Liver (tissue), 8 donors: ENCODE measurements at regions not wholly inside any gene's neighbourhood (a gene's known extent, or its start where the extent isn't known, plus 50 kb on each side); places are given as distances from the start of the nearest gene placed in this dataset.

ENCODE experiments used
- DNase-seq: peaks from one replicate; pipeline ENCODE4 v3.0.0-alpha.2; 2017; ENCODE audit warnings: low spot score
- H3K27ac ChIP-seq, 2 donors: one replicate each; pipeline ENCODE4 v1.7.0; 2013; ENCODE audit warnings: inconsistent platforms in 2 of 2, low read length in 2 of 2, control low read depth in 1 of 2, low read depth in 1 of 2, mild to moderate bottlenecking in 1 of 2
- H3K27me3 ChIP-seq, 4 donors: one replicate each; pipeline versions ENCODE4 v1.6.1 to v1.7.0; 2013; ENCODE audit warnings: low read length in 3 of 4, inconsistent platforms in 1 of 4, mild to moderate bottlenecking in 1 of 4, moderate library complexity in 1 of 4; ENCODE audit not compliant: control insufficient read depth in 4 of 4, insufficient read depth in 4 of 4
- H3K36me3 ChIP-seq, 4 donors: one replicate each; pipeline versions ENCODE4 v1.6.1 to v1.7.0; 2013; ENCODE audit warnings: low read length in 3 of 4, mild to moderate bottlenecking in 3 of 4, low read depth in 1 of 4, moderate library complexity in 1 of 4; ENCODE audit not compliant: control insufficient read depth in 4 of 4, insufficient read depth in 3 of 4
- H3K4me1 ChIP-seq, 4 donors: one replicate each; pipeline versions ENCODE4 v1.6.1 to v1.7.0; 2013; ENCODE audit warnings: low read length in 3 of 4, mild to moderate bottlenecking in 3 of 4, moderate library complexity in 1 of 4; ENCODE audit not compliant: control insufficient read depth in 4 of 4, insufficient read depth in 4 of 4
- H3K4me3 ChIP-seq, 3 donors: one replicate each; pipeline versions ENCODE4 v1.6.1 to v1.7.0; 2013; ENCODE audit warnings: low read length in 3 of 3, control low read depth in 1 of 3, low read depth in 1 of 3, mild to moderate bottlenecking in 1 of 3
- H3K9ac ChIP-seq, 2 donors: one replicate each; pipeline ENCODE4 v1.7.0; 2013; ENCODE audit warnings: low read length in 2 of 2, mild to moderate bottlenecking in 2 of 2, moderate library complexity in 2 of 2, control low read depth in 1 of 2, low read depth in 1 of 2
- H3K9me3 ChIP-seq, 4 donors: one replicate each; pipeline versions ENCODE4 v1.6.1 to v1.7.0; 2013; ENCODE audit warnings: low read length in 3 of 4; ENCODE audit not compliant: control insufficient read depth in 4 of 4
- CTCF ChIP-seq: fragments of 150-350 bp; IDR thresholded peaks from 2 replicates; pipeline ENCODE4 v1.5.1; 2017; ENCODE audit warnings: improper control_type of control experiment, low read depth, low read length; ENCODE audit not compliant: missing input control
- EGR1 ChIP-seq, 2 donors: IDR thresholded peaks; 2 replicates each; pipeline ENCODE4 v1.6.1; 2016 to 2018; ENCODE audit warnings: antibody characterized with exemption in 2 of 2, low read depth in 2 of 2
- FOXA1 ChIP-seq: IDR thresholded peaks from 2 replicates; pipeline ENCODE4 v1.6.1; 2016; ENCODE audit warnings: antibody characterized with exemption
- FOXA2 ChIP-seq: IDR thresholded peaks from 2 replicates; pipeline ENCODE4 v1.6.1; 2016; ENCODE audit warnings: antibody characterized with exemption
- GABPA ChIP-seq, 2 donors: IDR thresholded peaks in 1 of 2; conservative IDR thresholded peaks in 1 of 2; 2 replicates each; pipeline ENCODE4 v1.6.1; 2016; ENCODE audit warnings: antibody characterized with exemption in 2 of 2, mild to moderate bottlenecking in 1 of 2, moderate library complexity in 1 of 2
- HNF4A ChIP-seq, 2 donors: conservative IDR thresholded peaks; 2 replicates each; pipeline ENCODE4 v1.6.1; 2016; ENCODE audit warnings: antibody characterized with exemption in 2 of 2, mild to moderate bottlenecking in 2 of 2
- HNF4G ChIP-seq: IDR thresholded peaks from 2 replicates; pipeline ENCODE4 v1.6.1; 2016; ENCODE audit warnings: antibody characterized with exemption
- JUND ChIP-seq, 2 donors: IDR thresholded peaks; 2 replicates each; pipeline ENCODE4 v1.6.1; 2016; ENCODE audit warnings: antibody characterized with exemption in 2 of 2
- MAX ChIP-seq: IDR thresholded peaks from 2 replicates; pipeline ENCODE4 v1.6.1; 2016; ENCODE audit warnings: antibody characterized with exemption
- RAD21 ChIP-seq, 2 donors: IDR thresholded peaks; 2 replicates each; pipeline ENCODE4 v1.6.1; 2016; ENCODE audit warnings: antibody characterized with exemption in 2 of 2, mild to moderate bottlenecking in 2 of 2
- REST ChIP-seq: IDR thresholded peaks from 2 replicates; pipeline ENCODE4 v1.6.1; 2016; ENCODE audit warnings: antibody characterized with exemption, mild to moderate bottlenecking
- RXRA ChIP-seq, 2 donors: IDR thresholded peaks; 2 replicates each; pipeline ENCODE4 v1.6.1; 2017 to 2018; ENCODE audit warnings: antibody characterized with exemption in 2 of 2, mild to moderate bottlenecking in 1 of 2
- SP1 ChIP-seq: IDR thresholded peaks from 2 replicates; pipeline ENCODE4 v1.6.1; 2018; ENCODE audit warnings: antibody characterized with exemption, mild to moderate bottlenecking
- TAF1 ChIP-seq: conservative IDR thresholded peaks from 2 replicates; pipeline ENCODE4 v1.6.1; 2016; ENCODE audit warnings: antibody characterized with exemption, mild to moderate bottlenecking
- YY1 ChIP-seq: IDR thresholded peaks from 2 replicates; pipeline ENCODE4 v1.6.1; 2016; ENCODE audit warnings: antibody characterized with exemption, mild to moderate bottlenecking
- WGBS: extraction: QIAGEN DNeasy Blood & Tissue Kit; methylation state at CpG from one replicate; pipeline ENCODE4 v1.1.7; 2013; 5-methylcytosine and 5-hydroxymethylcytosine counted together
- TF ChIP-seq, protein P1 (sequence below): IDR thresholded peaks from 2 replicates; pipeline ENCODE4 v1.6.1; 2016; ENCODE audit warnings: antibody characterized with exemption
- TF ChIP-seq, protein P2 (sequence below): IDR thresholded peaks from 2 replicates; pipeline ENCODE4 v1.6.1; 2016; ENCODE audit warnings: antibody characterized with exemption
- donor health status: healthy.
- donor health status: healthy.
- donor health status: healthy.
- donor health status: healthy.
- donor health status: healthy.

DNA sequence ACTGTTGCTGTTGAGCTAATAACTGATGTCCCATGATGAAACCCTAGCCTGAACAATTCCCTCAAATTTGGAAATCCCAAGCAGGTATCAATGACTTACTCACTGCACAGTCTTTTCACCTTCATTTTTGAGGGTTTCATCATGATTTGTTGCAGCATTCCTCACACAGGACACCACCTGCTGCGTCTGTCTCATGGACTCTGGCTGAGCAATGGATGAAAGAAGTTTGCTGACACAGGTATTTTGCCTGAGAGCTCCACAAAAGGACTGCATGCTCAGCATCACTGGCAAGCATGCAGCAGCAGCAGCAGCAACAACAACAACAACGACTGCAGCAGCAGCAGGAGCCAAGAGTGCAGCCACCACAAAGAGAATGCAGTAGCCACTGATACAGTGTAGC is 955.4 kb upstream of the AMELY start:
- Histone ChIP-seq H3K27ac (no peak overlapping the region), H3K36me3 (no peaks in the 10 kb centered on the region), H3K4me3 (no peak overlapping the region), H3K27me3 (no peaks in the 10 kb centered on the region), H3K9ac (no peak overlapping the region), H3K9me3 (no peaks in the 10 kb centered on the region), H3K4me1 (no peaks in the 10 kb centered on the region)
- WGBS = 35% methylated on average over 2 of the region's 2 CpGs
- no peak for DNase-seq
- no peak for TF ChIP-seq SP1
- no peak for TF ChIP-seq RAD21 (IDR thresholded peaks at IDR 0.05)
- TF ChIP-seq REST = no peak
- TF ChIP-seq EGR1 (IDR thresholded peaks at IDR 0.05; ENCODE audit: low read depth in 2 of 2) = no peak
- TF ChIP-seq, protein P1, sequence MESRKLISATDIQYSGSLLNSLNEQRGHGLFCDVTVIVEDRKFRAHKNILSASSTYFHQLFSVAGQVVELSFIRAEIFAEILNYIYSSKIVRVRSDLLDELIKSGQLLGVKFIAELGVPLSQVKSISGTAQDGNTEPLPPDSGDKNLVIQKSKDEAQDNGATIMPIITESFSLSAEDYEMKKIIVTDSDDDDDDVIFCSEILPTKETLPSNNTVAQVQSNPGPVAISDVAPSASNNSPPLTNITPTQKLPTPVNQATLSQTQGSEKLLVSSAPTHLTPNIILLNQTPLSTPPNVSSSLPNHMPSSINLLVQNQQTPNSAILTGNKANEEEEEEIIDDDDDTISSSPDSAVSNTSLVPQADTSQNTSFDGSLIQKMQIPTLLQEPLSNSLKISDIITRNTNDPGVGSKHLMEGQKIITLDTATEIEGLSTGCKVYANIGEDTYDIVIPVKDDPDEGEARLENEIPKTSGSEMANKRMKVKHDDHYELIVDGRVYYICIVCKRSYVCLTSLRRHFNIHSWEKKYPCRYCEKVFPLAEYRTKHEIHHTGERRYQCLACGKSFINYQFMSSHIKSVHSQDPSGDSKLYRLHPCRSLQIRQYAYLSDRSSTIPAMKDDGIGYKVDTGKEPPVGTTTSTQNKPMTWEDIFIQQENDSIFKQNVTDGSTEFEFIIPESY = no peak
- TF ChIP-seq HNF4G = no peak
- TF ChIP-seq, protein P2, sequence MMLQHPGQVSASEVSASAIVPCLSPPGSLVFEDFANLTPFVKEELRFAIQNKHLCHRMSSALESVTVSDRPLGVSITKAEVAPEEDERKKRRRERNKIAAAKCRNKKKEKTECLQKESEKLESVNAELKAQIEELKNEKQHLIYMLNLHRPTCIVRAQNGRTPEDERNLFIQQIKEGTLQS = no peak
- no peak for TF ChIP-seq MAX
- no peak for TF ChIP-seq GABPA (IDR thresholded peaks at IDR 0.05 in 1 of 2, conservative IDR thresholded peaks at IDR 0.05 in 1 of 2)
- no peak for TF ChIP-seq FOXA1
- no peak for TF ChIP-seq RXRA (IDR thresholded peaks at IDR 0.05)
- no peak for TF ChIP-seq FOXA2
- no peak for TF ChIP-seq JUND (IDR thresholded peaks at IDR 0.05)
- no peak for TF ChIP-seq YY1
- TF ChIP-seq HNF4A (conservative IDR thresholded peaks at IDR 0.05) = no peak
- TF ChIP-seq CTCF = no peak
- TF ChIP-seq TAF1 = no peak
